HEK293 (cell line): ENCODE measurements at regions not wholly inside any gene's neighbourhood (a gene's known extent, or its start where the extent isn't known, plus 50 kb on each side); places are given as distances from the start of the nearest gene placed in this dataset.

Experiments
- CTCF ChIA-PET: fragments of 350-600 bp; formaldehyde crosslinking; extraction: SDS; loops from one replicate; lab custom pipeline; 2021; ENCODE audit warnings: antibody characterized with exemption; lab: Yijun Ruan, JAX
- POLR2A ChIA-PET: fragments of 300-600 bp; formaldehyde crosslinking; extraction: SDS; loops from one replicate; lab custom pipeline; 2020; ENCODE audit warnings: antibody characterized with exemption, inconsistent platforms; lab: Yijun Ruan, JAX
- H3K27ac ChIP-seq: fragments of 200-500 bp; sonication (Bioruptor generic); 2 replicates; pipeline ENCODE4 v1.5.1; 2014; ENCODE audit warnings: low read depth, low read length, control low read depth, inconsistent platforms; ENCODE audit errors: extremely low read depth
- H3K36me3 ChIP-seq, 2 experiments: fragments of 200-500 bp in 1 of 2; sonication (Bioruptor generic) in 1 of 2; 1 replicate in 1 of 2; 2 replicates in 1 of 2; pipeline ENCODE4 v1.5.1; 2014 to 2017; ENCODE audit warnings: inconsistent platforms in 2 of 2, low read length in 2 of 2; ENCODE audit not compliant: control insufficient read depth in 2 of 2, insufficient read depth in 1 of 2
- H3K4me1 ChIP-seq: fragments of 200-500 bp; sonication (Bioruptor generic); 2 replicates; pipeline ENCODE4 v1.5.1; 2014; ENCODE audit warnings: mild to moderate bottlenecking, low read length, inconsistent platforms; ENCODE audit not compliant: control insufficient read depth, insufficient read depth
- H3K4me3 ChIP-seq: 2 replicates; pipeline ENCODE4 v1.5.1; 2011; ENCODE audit warnings: low read depth, mild to moderate bottlenecking, control low read depth, low read length, moderate library complexity
- H3K9me3 ChIP-seq: fragments of 200-500 bp; sonication (Bioruptor generic); 2 replicates; pipeline ENCODE4 v1.5.1; 2014; ENCODE audit warnings: low read depth, low read length, inconsistent platforms; ENCODE audit not compliant: control insufficient read depth, insufficient read depth
- CTCF ChIP-seq: fragments of 450-650 bp; formaldehyde crosslinking; IDR thresholded peaks from 2 replicates; pipeline ENCODE4 v1.5.1; 2016; ENCODE audit warnings: missing biosample characterization, missing genetic modification characterization
- ELK4 ChIP-seq: IDR thresholded peaks from 2 replicates; pipeline ENCODE4 v1.6.1; 2011; ENCODE audit warnings: mild to moderate bottlenecking, low read depth, low read length, borderline replicate concordance
- KLF1 ChIP-seq: fragments of 450-650 bp; formaldehyde crosslinking; IDR thresholded peaks from 2 replicates; pipeline ENCODE4 v1.5.1; 2016; ENCODE audit warnings: missing biosample characterization, missing genetic modification characterization
- PRDM1 ChIP-seq: fragments of 450-650 bp; formaldehyde crosslinking; IDR thresholded peaks from 2 replicates; pipeline ENCODE4; 2016; ENCODE audit warnings: missing biosample characterization, missing genetic modification characterization
- SCRT1 ChIP-seq: fragments of 450-650 bp; formaldehyde crosslinking; IDR thresholded peaks from 2 replicates; pipeline ENCODE4 v1.5.1; 2016; ENCODE audit warnings: missing biosample characterization, missing genetic modification characterization, borderline replicate concordance
- TSHZ1 ChIP-seq: fragments of 450-650 bp; formaldehyde crosslinking; IDR thresholded peaks from 2 replicates; pipeline ENCODE4 v1.5.1; 2016; ENCODE audit warnings: missing biosample characterization, missing genetic modification characterization, borderline replicate concordance
- ZBTB6 ChIP-seq: fragments of 450-650 bp; formaldehyde crosslinking; IDR thresholded peaks from 2 replicates; pipeline ENCODE4 v1.5.1; 2017; ENCODE audit warnings: missing biosample characterization, missing genetic modification characterization
- ZBTB8A ChIP-seq: fragments of 450-650 bp; formaldehyde crosslinking; IDR thresholded peaks from 2 replicates; pipeline ENCODE4 v1.5.1; 2016; ENCODE audit warnings: missing biosample characterization, missing genetic modification characterization
- ZFP37 ChIP-seq: fragments of 450-650 bp; formaldehyde crosslinking; IDR thresholded peaks from 2 replicates; pipeline ENCODE4 v1.5.1; 2016; ENCODE audit warnings: missing biosample characterization, missing genetic modification characterization
- ZNF148 ChIP-seq: fragments of 450-650 bp; formaldehyde crosslinking; IDR thresholded peaks from 2 replicates; pipeline ENCODE4 v1.5.0; 2017; ENCODE audit warnings: missing biosample characterization, missing genetic modification characterization, borderline replicate concordance
- ZNF155 ChIP-seq: fragments of 450-650 bp; formaldehyde crosslinking; IDR thresholded peaks from 2 replicates; pipeline ENCODE4 v1.5.1; 2016; ENCODE audit warnings: missing biosample characterization, missing genetic modification characterization
- ZNF18 ChIP-seq: fragments of 450-650 bp; formaldehyde crosslinking; IDR thresholded peaks from 2 replicates; pipeline ENCODE4 v1.5.1; 2016; ENCODE audit warnings: missing biosample characterization, missing genetic modification characterization
- ZNF19 ChIP-seq: fragments of 450-650 bp; formaldehyde crosslinking; IDR thresholded peaks from 2 replicates; pipeline ENCODE4; 2016; ENCODE audit warnings: missing biosample characterization, missing genetic modification characterization, low read depth
- ZNF223 ChIP-seq: fragments of 450-650 bp; formaldehyde crosslinking; IDR thresholded peaks from 2 replicates; pipeline ENCODE4 v1.5.1; 2016; ENCODE audit warnings: missing biosample characterization, missing genetic modification characterization
- ZNF239 ChIP-seq: fragments of 450-650 bp; formaldehyde crosslinking; IDR thresholded peaks from 2 replicates; pipeline ENCODE4 v1.5.1; 2016; ENCODE audit warnings: missing biosample characterization, missing genetic modification characterization
- ZNF335 ChIP-seq: fragments of 450-650 bp; formaldehyde crosslinking; conservative IDR thresholded peaks from 2 replicates; pipeline ENCODE4 v1.5.1; 2016; ENCODE audit warnings: missing biosample characterization, missing genetic modification characterization
- ZNF350 ChIP-seq: fragments of 450-650 bp; formaldehyde crosslinking; IDR thresholded peaks from 2 replicates; pipeline ENCODE4 v1.5.0; 2017; ENCODE audit warnings: missing biosample characterization, mild to moderate bottlenecking, missing genetic modification characterization
- ZNF501 ChIP-seq: fragments of 450-650 bp; formaldehyde crosslinking; IDR thresholded peaks from 2 replicates; pipeline ENCODE4 v1.5.1; 2016; ENCODE audit warnings: missing biosample characterization, missing genetic modification characterization
- ZNF561 ChIP-seq: fragments of 450-650 bp; IDR thresholded peaks from 2 replicates; pipeline ENCODE4 v1.5.1; 2018; ENCODE audit warnings: missing biosample characterization, missing genetic modification characterization, borderline replicate concordance
- ZNF610 ChIP-seq: fragments of 450-650 bp; formaldehyde crosslinking; IDR thresholded peaks from 2 replicates; pipeline ENCODE4 v1.5.1; 2016; ENCODE audit warnings: missing biosample characterization, missing genetic modification characterization, borderline replicate concordance
- ZSCAN18 ChIP-seq: fragments of 450-650 bp; formaldehyde crosslinking; IDR thresholded peaks from 2 replicates; pipeline ENCODE4 v1.5.1; 2016; ENCODE audit warnings: missing biosample characterization, missing genetic modification characterization
- ZSCAN23 ChIP-seq: fragments of 450-650 bp; formaldehyde crosslinking; IDR thresholded peaks from 2 replicates; pipeline ENCODE4 v1.5.1; 2016; ENCODE audit warnings: missing biosample characterization, missing genetic modification characterization

GRCh38 chr17:79224903-79225302 lies 150.3 kb downstream of the ENGASE start:
- Histone ChIP-seq H3K27ac (no peak overlapping the region), H3K36me3 (no peaks in the 10 kb centered on the region), H3K4me3 (no peak overlapping the region), H3K9me3 (no peaks in the 10 kb centered on the region), H3K4me1 (no peaks in the 10 kb centered on the region)
- CTCF ChIA-PET = interaction anchor here (0.6 to 0.8 kb wide), 2 partner anchors 36 to 970 kb away, joined by 3 read pairs; no protein-coding TSS in a partner anchor
- POLR2A ChIA-PET = no interaction called here
- TF ChIP-seq ZNF223 (no peak), ELK4 (no peak), ZFP37 (tag by site-specific recombination) (no peak), KLF1 (tag by site-specific recombination) (no peak)

GRCh38 chr17:79224476-79224875 lies 149.9 kb downstream of the ENGASE start:
- no peaks in the 10 kb centered on the region for H3K36me3 ChIP-seq
- TF ChIP-seq SCRT1 (tag by site-specific recombination) (no peak), ZNF610 (tag by site-specific recombination) (no peak), ZNF239 (no peak), TSHZ1 (tag by site-specific recombination) (no peak), ZNF19 (tag by site-specific recombination) (no peak), ZNF18 (tag by site-specific recombination) (no peak), ZSCAN18 (no peak), CTCF (tag by site-specific recombination) (no peak), ZSCAN23 (tag by site-specific recombination) (no peak), ZNF501 (tag by site-specific recombination) (no peak), ZNF561 (tag by site-specific recombination) (no peak), ZBTB8A (tag by site-specific recombination) (no peak), ZNF350 (tag by site-specific recombination) (no peak), PRDM1 (no peak), ZNF155 (tag by site-specific recombination) (no peak), ZNF335 (no peak), ZNF148 (tag by site-specific recombination) (no peak), ZBTB6 (tag by site-specific recombination) (no peak)
- no peaks in the 10 kb centered on the region for H3K4me1 ChIP-seq
- POLR2A ChIA-PET = no interaction called here
- H3K4me3 ChIP-seq = no peak overlapping the region
- no peaks in the 10 kb centered on the region for H3K9me3 ChIP-seq
- CTCF ChIA-PET = interaction anchor here (0.6 to 1.0 kb wide), 2 partner anchors 164 to 970 kb away, joined by 3 read pairs; no protein-coding TSS in a partner anchor
- H3K27ac ChIP-seq = no peak overlapping the region
